ENCODE measurements at regions not wholly inside any gene's neighbourhood (a gene's known extent, or its start where the extent isn't known, plus 50 kb on each side); places are given as distances from the start of the nearest gene placed in this dataset.

GRCh38 chr14:106390401-106390800, 864.0 kb downstream of the TMEM121 start:
- no peak overlapping the region for H3K4me3 ChIP-seq
- WGBS, 2 donors, result 90% methylated on average over 6 of the region's 6 CpGs
- H3K9me3 ChIP-seq (ENCODE audit: control insufficient read depth in 4 of 4, insufficient read depth in 3 of 4, low read length in 3 of 4), result peaks cover 0 to 18% (median 8%) of the 10 kb centered on the region in 4 donors
- H3K4me1 ChIP-seq (ENCODE audit: control insufficient read depth in 5 of 5, insufficient read depth in 5 of 5, low read length in 5 of 5), result no peaks in the 10 kb centered on the region
- TF ChIP-seq, protein P1, sequence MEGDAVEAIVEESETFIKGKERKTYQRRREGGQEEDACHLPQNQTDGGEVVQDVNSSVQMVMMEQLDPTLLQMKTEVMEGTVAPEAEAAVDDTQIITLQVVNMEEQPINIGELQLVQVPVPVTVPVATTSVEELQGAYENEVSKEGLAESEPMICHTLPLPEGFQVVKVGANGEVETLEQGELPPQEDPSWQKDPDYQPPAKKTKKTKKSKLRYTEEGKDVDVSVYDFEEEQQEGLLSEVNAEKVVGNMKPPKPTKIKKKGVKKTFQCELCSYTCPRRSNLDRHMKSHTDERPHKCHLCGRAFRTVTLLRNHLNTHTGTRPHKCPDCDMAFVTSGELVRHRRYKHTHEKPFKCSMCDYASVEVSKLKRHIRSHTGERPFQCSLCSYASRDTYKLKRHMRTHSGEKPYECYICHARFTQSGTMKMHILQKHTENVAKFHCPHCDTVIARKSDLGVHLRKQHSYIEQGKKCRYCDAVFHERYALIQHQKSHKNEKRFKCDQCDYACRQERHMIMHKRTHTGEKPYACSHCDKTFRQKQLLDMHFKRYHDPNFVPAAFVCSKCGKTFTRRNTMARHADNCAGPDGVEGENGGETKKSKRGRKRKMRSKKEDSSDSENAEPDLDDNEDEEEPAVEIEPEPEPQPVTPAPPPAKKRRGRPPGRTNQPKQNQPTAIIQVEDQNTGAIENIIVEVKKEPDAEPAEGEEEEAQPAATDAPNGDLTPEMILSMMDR (IDR thresholded peaks at IDR 0.05; ENCODE audit: control extremely low read depth, extremely low read depth), result no peak
- no peak for ATAC-seq (ENCODE audit: insufficient read depth, low FRiP score)
- H3K36me3 ChIP-seq (ENCODE audit: control insufficient read depth in 4 of 4, insufficient read depth in 4 of 4, low read length in 4 of 4), result no peaks in the 10 kb centered on the region
- no peak overlapping the region for H3K27ac ChIP-seq (ENCODE audit: low read depth in 1 of 2, low read length in 1 of 2)
- H3K9ac ChIP-seq (ENCODE audit: insufficient read depth in 1 of 2, low read length in 2 of 2), result no peak overlapping the region
- DNase-seq, result no peak
- H3K27me3 ChIP-seq (ENCODE audit: control insufficient read depth in 3 of 3, insufficient read depth in 3 of 3, low read length in 2 of 3), result peaks cover 0 to 2% (median 0%) of the 10 kb centered on the region in 3 donors

DNA sequence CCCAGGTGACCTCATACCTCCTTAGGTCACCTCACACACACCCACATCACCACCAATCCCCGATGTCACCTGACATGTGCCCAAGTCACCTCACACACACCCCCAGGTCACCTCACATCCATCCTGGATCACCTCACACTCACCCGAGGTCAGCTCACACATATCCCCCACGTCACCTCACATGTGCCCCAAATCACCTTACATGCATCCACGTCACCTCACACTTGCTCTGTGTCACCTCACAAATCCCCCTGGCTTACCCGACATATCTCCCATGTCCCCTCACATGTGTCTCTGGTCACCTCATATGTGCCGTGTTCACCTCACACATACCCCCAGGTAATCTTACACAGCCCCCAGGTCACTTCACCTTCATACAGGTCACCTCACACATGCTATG, 864.6 kb downstream of the TMEM121 start:
- TF ChIP-seq, protein P1 (IDR thresholded peaks at IDR 0.05; ENCODE audit: control extremely low read depth, extremely low read depth), result no peak
- no peaks in the 10 kb centered on the region for H3K4me1 ChIP-seq (ENCODE audit: control insufficient read depth in 5 of 5, insufficient read depth in 5 of 5, low read length in 5 of 5)
- H3K9me3 ChIP-seq (ENCODE audit: control insufficient read depth in 4 of 4, insufficient read depth in 3 of 4, low read length in 3 of 4), result peaks cover 0 to 18% (median 8%) of the 10 kb centered on the region in 4 donors
- no peaks in the 10 kb centered on the region for H3K27me3 ChIP-seq (ENCODE audit: control insufficient read depth in 3 of 3, insufficient read depth in 3 of 3, low read length in 2 of 3)
- 73 to 84% methylated on average over 6 of the region's 6 CpGs for WGBS, 2 donors
- ATAC-seq (ENCODE audit: insufficient read depth, low FRiP score) (no peak), DNase-seq (no peak)
- H3K9ac ChIP-seq (ENCODE audit: insufficient read depth in 1 of 2, low read length in 2 of 2), result no peak overlapping the region
- no peaks in the 10 kb centered on the region for H3K36me3 ChIP-seq (ENCODE audit: control insufficient read depth in 4 of 4, insufficient read depth in 4 of 4, low read length in 4 of 4)
- no peak overlapping the region for H3K27ac ChIP-seq (ENCODE audit: low read depth in 1 of 2, low read length in 1 of 2)
- no peak overlapping the region for H3K4me3 ChIP-seq

DNA sequence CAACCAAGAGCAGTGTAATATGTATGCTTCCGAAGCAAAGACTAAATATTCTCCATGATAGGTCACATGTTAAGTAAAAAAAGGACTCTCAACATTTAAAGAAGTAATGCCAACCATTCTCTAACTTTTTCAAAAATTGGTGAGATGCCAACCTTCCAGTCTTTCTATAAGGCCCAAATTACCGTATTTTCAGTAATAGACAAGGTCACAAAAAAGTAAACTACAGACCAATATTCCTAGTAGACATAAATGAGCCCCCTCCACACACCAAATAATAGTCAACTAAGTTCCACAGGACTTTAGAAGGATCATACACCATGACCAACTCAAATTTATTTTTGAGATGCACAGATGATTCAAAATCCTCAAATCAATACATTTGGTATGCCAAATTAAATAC, 867.4 kb downstream of the TMEM121 start:
- no peak for ATAC-seq (ENCODE audit: insufficient read depth, low FRiP score)

More for the DNA sequence above, 867.4 kb downstream of the TMEM121 start:
- Histone ChIP-seq H3K9ac (ENCODE audit: insufficient read depth in 1 of 2, low read length in 2 of 2) (no peak overlapping the region), H3K9me3 (ENCODE audit: control insufficient read depth in 4 of 4, insufficient read depth in 3 of 4, low read length in 3 of 4) (peaks cover 0 to 24% (median 8%) of the 10 kb centered on the region in 4 donors), H3K4me3 (no peak overlapping the region), H3K27ac (ENCODE audit: low read depth in 1 of 2, low read length in 1 of 2) (no peak overlapping the region), H3K4me1 (ENCODE audit: control insufficient read depth in 5 of 5, insufficient read depth in 5 of 5, low read length in 5 of 5) (no peaks in the 10 kb centered on the region), H3K27me3 (ENCODE audit: control insufficient read depth in 3 of 3, insufficient read depth in 3 of 3, low read length in 2 of 3) (no peaks in the 10 kb centered on the region), H3K36me3 (ENCODE audit: control insufficient read depth in 4 of 4, insufficient read depth in 4 of 4, low read length in 4 of 4) (no peaks in the 10 kb centered on the region)
- no peak for DNase-seq
- WGBS, 2 donors, result 64 to 87% methylated on average over 2 of the region's 2 CpGs
- TF ChIP-seq, protein P1 (IDR thresholded peaks at IDR 0.05; ENCODE audit: control extremely low read depth, extremely low read depth), result no peak
